HEK293 (cell line): ENCODE measurements at regions not wholly inside any gene's neighbourhood (a gene's known extent, or its start where the extent isn't known, plus 50 kb on each side); places are given as distances from the start of the nearest gene placed in this dataset.

ENCODE experiments used
- GFI1B ChIP-seq: fragments of 450-650 bp; formaldehyde crosslinking; IDR thresholded peaks from 2 replicates; pipeline ENCODE4 v1.5.1; 2016; ENCODE audit warnings: missing biosample characterization, missing genetic modification characterization
- KLF16 ChIP-seq: fragments of 450-650 bp; formaldehyde crosslinking; IDR thresholded peaks from 2 replicates; pipeline ENCODE4 v1.5.1; 2017; ENCODE audit warnings: missing biosample characterization, missing genetic modification characterization
- TCF7L2 ChIP-seq: IDR thresholded peaks from 2 replicates; pipeline ENCODE4 v1.6.1; 2011; ENCODE audit warnings: low read depth, mild to moderate bottlenecking, inconsistent platforms, low read length, moderate library complexity, borderline replicate concordance
- ZIC2 ChIP-seq: fragments of 450-650 bp; formaldehyde crosslinking; IDR thresholded peaks from 2 replicates; pipeline ENCODE4 v1.5.1; 2016; ENCODE audit warnings: missing biosample characterization, missing genetic modification characterization
- ZNF133 ChIP-seq: fragments of 450-650 bp; formaldehyde crosslinking; IDR thresholded peaks from 2 replicates; pipeline ENCODE4 v1.5.1; 2016; ENCODE audit warnings: missing biosample characterization, missing genetic modification characterization
- ZNF24 ChIP-seq: fragments of 450-650 bp; formaldehyde crosslinking; IDR thresholded peaks from 2 replicates; pipeline ENCODE4 v1.5.1; 2016; ENCODE audit warnings: missing biosample characterization, missing genetic modification characterization
- TF ChIP-seq, protein P1 (sequence below): fragments of 450-650 bp; formaldehyde crosslinking; IDR thresholded peaks from 2 replicates; pipeline ENCODE4 v1.5.1; 2016; ENCODE audit warnings: missing biosample characterization, missing genetic modification characterization
- TF ChIP-seq, protein P2 (sequence below): fragments of 450-650 bp; formaldehyde crosslinking; IDR thresholded peaks from 2 replicates; pipeline ENCODE4 v1.5.1; 2016; ENCODE audit warnings: missing biosample characterization, missing genetic modification characterization
- TF ChIP-seq, protein P3 (sequence below): fragments of 450-650 bp; formaldehyde crosslinking; IDR thresholded peaks from 2 replicates; pipeline ENCODE4 v1.5.1; 2016; ENCODE audit warnings: missing biosample characterization, missing genetic modification characterization

DNA sequence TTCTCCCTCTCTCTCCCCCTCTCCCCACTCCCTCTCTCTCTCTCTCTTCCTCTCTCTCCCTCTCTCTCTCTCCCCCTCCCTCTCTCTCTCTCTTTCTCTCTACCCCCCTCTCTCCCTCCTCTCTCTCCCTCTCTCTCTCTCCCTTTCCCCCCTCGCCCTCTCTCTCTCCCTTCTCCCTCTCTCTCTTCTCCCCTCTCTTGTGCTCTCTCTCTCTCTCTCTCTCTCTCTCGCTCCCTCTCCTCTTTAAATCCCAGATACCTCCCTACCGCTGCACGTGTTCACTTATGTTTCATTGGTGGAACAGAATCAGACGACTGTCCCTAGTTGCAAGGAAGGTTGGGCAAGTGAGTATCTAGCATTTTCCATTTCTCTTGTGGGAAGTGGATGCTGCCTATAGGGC, 166.5 kb downstream of the EBLN2 start:
- TF ChIP-seq ZNF24 (tag by site-specific recombination) (no peak), TCF7L2 (no peak), ZNF133 (tag by site-specific recombination) (no peak), GFI1B (no peak), KLF16 (tag by site-specific recombination) (no peak), ZIC2 (no peak)
- TF ChIP-seq, protein P1, sequence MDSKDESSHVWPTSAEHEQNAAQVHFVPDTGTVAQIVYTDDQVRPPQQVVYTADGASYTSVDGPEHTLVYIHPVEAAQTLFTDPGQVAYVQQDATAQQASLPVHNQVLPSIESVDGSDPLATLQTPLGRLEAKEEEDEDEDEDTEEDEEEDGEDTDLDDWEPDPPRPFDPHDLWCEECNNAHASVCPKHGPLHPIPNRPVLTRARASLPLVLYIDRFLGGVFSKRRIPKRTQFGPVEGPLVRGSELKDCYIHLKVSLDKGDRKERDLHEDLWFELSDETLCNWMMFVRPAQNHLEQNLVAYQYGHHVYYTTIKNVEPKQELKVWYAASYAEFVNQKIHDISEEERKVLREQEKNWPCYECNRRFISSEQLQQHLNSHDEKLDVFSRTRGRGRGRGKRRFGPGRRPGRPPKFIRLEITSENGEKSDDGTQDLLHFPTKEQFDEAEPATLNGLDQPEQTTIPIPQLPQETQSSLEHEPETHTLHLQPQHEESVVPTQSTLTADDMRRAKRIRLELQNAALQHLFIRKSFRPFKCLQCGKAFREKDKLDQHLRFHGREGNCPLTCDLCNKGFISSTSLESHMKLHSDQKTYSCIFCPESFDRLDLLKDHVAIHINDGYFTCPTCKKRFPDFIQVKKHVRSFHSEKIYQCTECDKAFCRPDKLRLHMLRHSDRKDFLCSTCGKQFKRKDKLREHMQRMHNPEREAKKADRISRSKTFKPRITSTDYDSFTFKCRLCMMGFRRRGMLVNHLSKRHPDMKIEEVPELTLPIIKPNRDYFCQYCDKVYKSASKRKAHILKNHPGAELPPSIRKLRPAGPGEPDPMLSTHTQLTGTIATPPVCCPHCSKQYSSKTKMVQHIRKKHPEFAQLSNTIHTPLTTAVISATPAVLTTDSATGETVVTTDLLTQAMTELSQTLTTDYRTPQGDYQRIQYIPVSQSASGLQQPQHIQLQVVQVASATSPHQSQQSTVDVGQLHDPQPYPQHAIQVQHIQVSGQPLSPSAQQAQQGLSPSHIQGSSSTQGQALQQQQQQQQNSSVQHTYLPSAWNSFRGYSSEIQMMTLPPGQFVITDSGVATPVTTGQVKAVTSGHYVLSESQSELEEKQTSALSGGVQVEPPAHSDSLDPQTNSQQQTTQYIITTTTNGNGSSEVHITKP (tag by site-specific recombination) = no peak
- TF ChIP-seq, protein P2, sequence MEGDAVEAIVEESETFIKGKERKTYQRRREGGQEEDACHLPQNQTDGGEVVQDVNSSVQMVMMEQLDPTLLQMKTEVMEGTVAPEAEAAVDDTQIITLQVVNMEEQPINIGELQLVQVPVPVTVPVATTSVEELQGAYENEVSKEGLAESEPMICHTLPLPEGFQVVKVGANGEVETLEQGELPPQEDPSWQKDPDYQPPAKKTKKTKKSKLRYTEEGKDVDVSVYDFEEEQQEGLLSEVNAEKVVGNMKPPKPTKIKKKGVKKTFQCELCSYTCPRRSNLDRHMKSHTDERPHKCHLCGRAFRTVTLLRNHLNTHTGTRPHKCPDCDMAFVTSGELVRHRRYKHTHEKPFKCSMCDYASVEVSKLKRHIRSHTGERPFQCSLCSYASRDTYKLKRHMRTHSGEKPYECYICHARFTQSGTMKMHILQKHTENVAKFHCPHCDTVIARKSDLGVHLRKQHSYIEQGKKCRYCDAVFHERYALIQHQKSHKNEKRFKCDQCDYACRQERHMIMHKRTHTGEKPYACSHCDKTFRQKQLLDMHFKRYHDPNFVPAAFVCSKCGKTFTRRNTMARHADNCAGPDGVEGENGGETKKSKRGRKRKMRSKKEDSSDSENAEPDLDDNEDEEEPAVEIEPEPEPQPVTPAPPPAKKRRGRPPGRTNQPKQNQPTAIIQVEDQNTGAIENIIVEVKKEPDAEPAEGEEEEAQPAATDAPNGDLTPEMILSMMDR (tag by site-specific recombination) = no peak
- TF ChIP-seq, protein P3, sequence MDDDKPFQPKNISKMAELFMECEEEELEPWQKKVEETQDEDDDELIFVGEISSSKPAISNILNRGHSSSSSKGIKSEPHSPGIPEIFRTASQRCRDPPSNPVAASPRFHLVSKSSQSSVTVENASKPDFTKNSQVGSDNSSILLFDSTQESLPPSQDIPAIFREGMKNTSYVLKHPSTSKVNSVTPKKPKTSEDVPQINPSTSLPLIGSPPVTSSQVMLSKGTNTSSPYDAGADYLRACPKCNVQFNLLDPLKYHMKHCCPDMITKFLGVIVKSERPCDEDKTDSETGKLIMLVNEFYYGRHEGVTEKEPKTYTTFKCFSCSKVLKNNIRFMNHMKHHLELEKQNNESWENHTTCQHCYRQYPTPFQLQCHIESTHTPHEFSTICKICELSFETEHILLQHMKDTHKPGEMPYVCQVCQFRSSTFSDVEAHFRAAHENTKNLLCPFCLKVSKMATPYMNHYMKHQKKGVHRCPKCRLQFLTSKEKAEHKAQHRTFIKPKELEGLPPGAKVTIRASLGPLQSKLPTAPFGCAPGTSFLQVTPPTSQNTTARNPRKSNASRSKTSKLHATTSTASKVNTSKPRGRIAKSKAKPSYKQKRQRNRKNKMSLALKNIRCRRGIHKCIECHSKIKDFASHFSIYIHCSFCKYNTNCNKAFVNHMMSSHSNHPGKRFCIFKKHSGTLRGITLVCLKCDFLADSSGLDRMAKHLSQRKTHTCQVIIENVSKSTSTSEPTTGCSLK (tag by site-specific recombination) = no peak
